ENCODE measurements at regions not wholly inside any gene's neighbourhood (a gene's known extent, or its start where the extent isn't known, plus 50 kb on each side); places are given as distances from the start of the nearest gene placed in this dataset.

- Histone ChIP-seq H3K4me3 (no peak overlapping the region), H3K9me3 (no peaks in the 10 kb centered on the region), H3K4me1 (no peaks in the 10 kb centered on the region), H3K27ac (no peak overlapping the region), H3K36me3 (no peaks in the 10 kb centered on the region), H3K27me3 (no peaks in the 10 kb centered on the region)
- ATAC-seq (ENCODE audit: low FRiP score in 2 of 2) (no peak), DNase-seq (no peak)
- 86 to 89% methylated on average over 15 of the region's 15 CpGs for WGBS, 2 donors
- no peak for TF ChIP-seq CTCF (IDR thresholded peaks at IDR 0.05)
- no peak for TF ChIP-seq EP300 (IDR thresholded peaks at IDR 0.05)
- TF ChIP-seq POLR2AphosphoS5 (IDR thresholded peaks at IDR 0.05), result no peak
- TF ChIP-seq POLR2A (IDR thresholded peaks at IDR 0.05), result no peak
Observed at GRCh38 chr11:25901415-25901814, 430.5 kb upstream of the ANO3 start.

GRCh38 chr11:25902476-25902875, 429.5 kb upstream of the ANO3 start:
- ATAC-seq (ENCODE audit: low FRiP score in 2 of 2), result no peak
- no peak for DNase-seq
- Histone ChIP-seq H3K27me3 (no peaks in the 10 kb centered on the region), H3K9me3 (no peaks in the 10 kb centered on the region), H3K27ac (no peak overlapping the region), H3K4me1 (no peaks in the 10 kb centered on the region), H3K4me3 (no peak overlapping the region), H3K36me3 (no peaks in the 10 kb centered on the region)
- WGBS, 2 donors, result 78 to 91% methylated on average over 3 of the region's 3 CpGs
- TF ChIP-seq POLR2A (IDR thresholded peaks at IDR 0.05) (no peak), CTCF (IDR thresholded peaks at IDR 0.05) (no peak), EP300 (IDR thresholded peaks at IDR 0.05) (no peak), POLR2AphosphoS5 (IDR thresholded peaks at IDR 0.05) (no peak)

GRCh38 chr11:25908726-25909125, 423.2 kb upstream of the ANO3 start:
- no peaks in the 10 kb centered on the region for H3K36me3 ChIP-seq
- ATAC-seq (ENCODE audit: low FRiP score in 2 of 2) (no peak), DNase-seq (no peak)
- no peak overlapping the region for H3K4me3 ChIP-seq
- H3K27ac ChIP-seq, result no peak overlapping the region
- H3K27me3 ChIP-seq, result no peaks in the 10 kb centered on the region
- no peaks in the 10 kb centered on the region for H3K4me1 ChIP-seq
- TF ChIP-seq POLR2AphosphoS5 (IDR thresholded peaks at IDR 0.05) (no peak), EP300 (IDR thresholded peaks at IDR 0.05) (no peak), POLR2A (IDR thresholded peaks at IDR 0.05) (no peak), CTCF (IDR thresholded peaks at IDR 0.05) (no peak)
- WGBS, 2 donors, result 58 to 64% methylated on average over 2 of the region's 2 CpGs
- H3K9me3 ChIP-seq, result no peaks in the 10 kb centered on the region

- TF ChIP-seq EP300 (IDR thresholded peaks at IDR 0.05) (no peak), POLR2A (IDR thresholded peaks at IDR 0.05) (no peak), POLR2AphosphoS5 (IDR thresholded peaks at IDR 0.05) (no peak), CTCF (IDR thresholded peaks at IDR 0.05) (no peak)
- Histone ChIP-seq H3K9me3 (no peaks in the 10 kb centered on the region), H3K27ac (no peak overlapping the region), H3K4me3 (no peak overlapping the region), H3K36me3 (no peaks in the 10 kb centered on the region), H3K4me1 (no peaks in the 10 kb centered on the region), H3K27me3 (no peaks in the 10 kb centered on the region)
- DNase-seq, result no peak
- WGBS, 2 donors, result 49 to 60% methylated on average over 1 of the region's 1 CpG
- no peak for ATAC-seq (ENCODE audit: low FRiP score in 2 of 2)
Observed at GRCh38 chr11:25910086-25910485, 421.8 kb upstream of the ANO3 start.

GRCh38 chr11:25920356-25920755, 411.6 kb upstream of the ANO3 start:
- no peak for DNase-seq
- 64 to 68% methylated on average over 1 of the region's 1 CpG for WGBS, 2 donors
- no peak overlapping the region for H3K4me3 ChIP-seq

More at GRCh38 chr11:25920356-25920755, 411.6 kb upstream of the ANO3 start:
- Histone ChIP-seq H3K36me3 (no peaks in the 10 kb centered on the region), H3K4me1 (no peaks in the 10 kb centered on the region), H3K27ac (no peak overlapping the region), H3K9me3 (peaks cover 0 to 4% (median 0%) of the 10 kb centered on the region in 4 donors), H3K27me3 (no peaks in the 10 kb centered on the region)
- ATAC-seq (ENCODE audit: low FRiP score in 2 of 2), result no peak
- no peak for TF ChIP-seq POLR2AphosphoS5 (IDR thresholded peaks at IDR 0.05)

Measured in upper lobe of left lung (tissue), 6 donors.